ENCODE measurements at regions not wholly inside any gene's neighbourhood (a gene's known extent, or its start where the extent isn't known, plus 50 kb on each side); places are given as distances from the start of the nearest gene placed in this dataset.

DNA sequence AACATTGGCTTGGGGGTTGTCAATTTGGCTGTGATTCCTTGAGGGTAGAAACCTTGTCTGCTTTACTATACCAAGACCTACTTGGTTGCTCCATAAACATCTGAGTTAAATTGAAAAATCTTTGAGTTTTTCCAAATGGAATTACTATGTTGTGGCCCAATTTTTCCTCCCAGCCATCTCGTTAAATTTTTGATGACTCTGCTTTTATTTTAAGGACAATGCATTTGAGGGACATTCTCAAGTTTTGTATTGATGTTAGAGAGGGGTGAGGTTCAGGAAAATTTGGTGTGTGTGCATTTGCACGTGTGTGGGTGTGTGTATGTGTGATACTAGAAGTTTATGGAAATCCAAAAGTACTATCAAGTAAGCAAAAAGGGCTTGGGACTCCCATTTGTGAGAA is 491.4 kb upstream of the KLF4 start:
- no peak overlapping the region for H3K27ac ChIP-seq (replicated peaks in 1 of 4)
- TF ChIP-seq EP300 (IDR thresholded peaks at IDR 0.05) (no peak), POLR2A (IDR thresholded peaks at IDR 0.05; ENCODE audit: low read depth) (no peak), POLR2AphosphoS5 (IDR thresholded peaks at IDR 0.05) (no peak), CTCF (IDR thresholded peaks at IDR 0.05) (no peak)
- H3K4me1 ChIP-seq = peaks cover 0 to 6% (median 3%) of the 10 kb centered on the region in 4 donors
- no peaks in the 10 kb centered on the region for H3K36me3 ChIP-seq
- no peaks in the 10 kb centered on the region for H3K9me3 ChIP-seq
- H3K27me3 ChIP-seq = no peaks in the 10 kb centered on the region
- DNase-seq (ENCODE audit: extremely low spot score) = no peak
- no peak overlapping the region for H3K4me3 ChIP-seq
- 94% methylated on average over 2 of the region's 2 CpGs for WGBS
- intact Hi-C loops (cut with DNase I) = loop anchor here (10.0 kb wide), 1 partner anchor 496 kb away; the partner anchor contains the start of gene KLF4

DNA sequence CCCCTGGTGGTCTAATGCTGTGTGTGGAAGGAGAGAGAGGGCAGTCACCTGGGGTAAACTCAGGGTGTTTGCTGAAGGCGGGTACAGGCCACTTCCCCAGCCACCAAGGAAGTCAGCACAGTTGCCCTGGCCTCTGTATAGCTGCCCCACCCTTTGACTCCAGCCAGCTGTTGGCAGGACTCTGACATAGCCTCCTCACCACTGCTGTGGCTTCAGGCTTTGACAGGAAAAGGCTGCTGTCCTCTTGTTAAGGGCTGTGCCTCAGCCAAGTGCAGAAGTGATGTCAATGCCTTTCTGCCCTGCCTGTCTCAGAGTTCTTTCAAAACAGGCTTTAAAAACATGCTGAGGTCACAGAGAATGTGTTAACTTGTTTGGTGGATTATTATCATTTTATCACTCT is 487.2 kb upstream of the KLF4 start:
- Histone ChIP-seq H3K27ac (replicated peaks in 1 of 4) (peak overlapping the region in 1 of 4 donors; percentile 53), H3K27me3 (no peaks in the 10 kb centered on the region), H3K36me3 (no peaks in the 10 kb centered on the region), H3K4me1 (no peaks in the 10 kb centered on the region), H3K4me3 (no peak overlapping the region), H3K9me3 (no peaks in the 10 kb centered on the region)
- TF ChIP-seq CTCF (IDR thresholded peaks at IDR 0.05) (no peak), POLR2A (IDR thresholded peaks at IDR 0.05; ENCODE audit: low read depth) (no peak), EP300 (IDR thresholded peaks at IDR 0.05) (no peak), POLR2AphosphoS5 (IDR thresholded peaks at IDR 0.05) (peak; percentile 58 to 65)
- intact Hi-C loops (cut with DNase I) = no loop called here
- no peak for DNase-seq (ENCODE audit: extremely low spot score)
- WGBS = 70% methylated on average over 1 of the region's 1 CpG

GRCh38 chr9:107975426-107976010 is 485.9 kb upstream of the KLF4 start:
- Histone ChIP-seq H3K9me3 (no peaks in the 10 kb centered on the region), H3K36me3 (no peaks in the 10 kb centered on the region), H3K27me3 (no peaks in the 10 kb centered on the region), H3K4me3 (no peak overlapping the region), H3K4me1 (no peaks in the 10 kb centered on the region), H3K27ac (replicated peaks in 1 of 4) (no peak overlapping the region)
- 75% methylated on average over 5 of the region's 5 CpGs for WGBS
- no peak for TF ChIP-seq EP300 (IDR thresholded peaks at IDR 0.05)
- TF ChIP-seq POLR2AphosphoS5 (IDR thresholded peaks at IDR 0.05) = no peak
- TF ChIP-seq CTCF (IDR thresholded peaks at IDR 0.05) = no peak
- no peak for TF ChIP-seq POLR2A (IDR thresholded peaks at IDR 0.05; ENCODE audit: low read depth)
- DNase-seq (ENCODE audit: extremely low spot score) = no peak
- intact Hi-C loops (cut with DNase I) = no loop called here

GRCh38 chr9:107973451-107973850 is 483.9 kb upstream of the KLF4 start:
- WGBS = 95% methylated on average over 1 of the region's 1 CpG
- H3K27me3 ChIP-seq = no peaks in the 10 kb centered on the region
- no peaks in the 10 kb centered on the region for H3K36me3 ChIP-seq
- DNase-seq (ENCODE audit: extremely low spot score) = no peak
- H3K4me3 ChIP-seq = no peak overlapping the region
- intact Hi-C loops (cut with DNase I) = no loop called here
- no peaks in the 10 kb centered on the region for H3K9me3 ChIP-seq
- no peak for TF ChIP-seq POLR2AphosphoS5 (IDR thresholded peaks at IDR 0.05)
- no peak for TF ChIP-seq CTCF (IDR thresholded peaks at IDR 0.05)
- no peak for TF ChIP-seq POLR2A (IDR thresholded peaks at IDR 0.05; ENCODE audit: low read depth)
- no peak for TF ChIP-seq EP300 (IDR thresholded peaks at IDR 0.05)
- H3K27ac ChIP-seq (replicated peaks in 1 of 4) = no peak overlapping the region
- no peaks in the 10 kb centered on the region for H3K4me1 ChIP-seq

GRCh38 chr9:107972346-107972745 is 482.8 kb upstream of the KLF4 start:
- intact Hi-C loops (cut with DNase I) = no loop called here

More at GRCh38 chr9:107972346-107972745, 482.8 kb upstream of the KLF4 start:
- WGBS = 66% methylated on average over 7 of the region's 7 CpGs
- Histone ChIP-seq H3K27ac (replicated peaks in 1 of 4) (no peak overlapping the region), H3K4me3 (no peak overlapping the region), H3K36me3 (no peaks in the 10 kb centered on the region), H3K27me3 (no peaks in the 10 kb centered on the region), H3K9me3 (no peaks in the 10 kb centered on the region), H3K4me1 (no peaks in the 10 kb centered on the region)
- DNase-seq (ENCODE audit: extremely low spot score) = no peak
- no peak for TF ChIP-seq POLR2A (IDR thresholded peaks at IDR 0.05; ENCODE audit: low read depth)
